ENCODE measurements at regions not wholly inside any gene's neighbourhood (a gene's known extent, or its start where the extent isn't known, plus 50 kb on each side); places are given as distances from the start of the nearest gene placed in this dataset.
"Not testable (repeated sequence)": the region's sequence is repeated elsewhere in the genome, so short reads cannot be mapped to it uniquely, and the experiment has no call there.

DNA sequence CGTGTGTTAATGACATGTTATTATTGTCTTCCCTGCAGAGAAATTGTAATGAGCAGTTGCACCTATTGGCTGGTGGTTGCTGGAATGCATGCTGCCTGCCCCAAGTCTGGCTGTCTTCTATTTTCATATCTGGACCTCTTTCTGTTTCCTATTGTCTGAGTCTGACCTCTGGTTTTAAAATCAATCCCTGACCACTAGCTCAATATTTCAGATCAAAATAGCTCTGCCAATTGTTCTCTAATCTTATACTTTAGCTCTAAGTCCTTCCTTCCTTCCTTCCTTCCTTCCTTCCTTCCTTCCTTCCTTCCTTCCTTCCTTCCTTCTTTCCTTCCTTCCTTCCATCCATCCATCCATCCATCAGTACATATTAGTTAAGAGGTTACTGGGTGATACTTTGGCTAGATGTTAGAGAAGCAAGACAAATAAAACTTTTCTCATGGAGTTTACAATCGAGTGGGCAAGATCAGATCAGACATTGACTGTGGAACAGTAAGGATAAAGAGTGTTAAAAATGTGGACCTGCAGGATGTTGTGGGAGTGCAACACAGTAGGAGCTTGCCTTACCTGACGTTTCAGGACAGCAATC, 417.1 kb downstream of the SOCS6 start:
- Mint-ChIP-seq H3K4me3 (no peak overlapping the region), H3K36me3 (ENCODE audit: low read depth) (0 out of 2 replicates have a peak, but pooled peaks cover 4% of the 10 kb centered on the region), H3K4me1 (ENCODE audit: low read depth) (no peaks in the 10 kb centered on the region), H3K9me3 (peaks cover 54% of the 10 kb centered on the region), H3K27ac (no peak overlapping the region), H3K27me3 (ENCODE audit: insufficient read depth) (no peaks in the 10 kb centered on the region)
- TF ChIP-seq, protein P1, sequence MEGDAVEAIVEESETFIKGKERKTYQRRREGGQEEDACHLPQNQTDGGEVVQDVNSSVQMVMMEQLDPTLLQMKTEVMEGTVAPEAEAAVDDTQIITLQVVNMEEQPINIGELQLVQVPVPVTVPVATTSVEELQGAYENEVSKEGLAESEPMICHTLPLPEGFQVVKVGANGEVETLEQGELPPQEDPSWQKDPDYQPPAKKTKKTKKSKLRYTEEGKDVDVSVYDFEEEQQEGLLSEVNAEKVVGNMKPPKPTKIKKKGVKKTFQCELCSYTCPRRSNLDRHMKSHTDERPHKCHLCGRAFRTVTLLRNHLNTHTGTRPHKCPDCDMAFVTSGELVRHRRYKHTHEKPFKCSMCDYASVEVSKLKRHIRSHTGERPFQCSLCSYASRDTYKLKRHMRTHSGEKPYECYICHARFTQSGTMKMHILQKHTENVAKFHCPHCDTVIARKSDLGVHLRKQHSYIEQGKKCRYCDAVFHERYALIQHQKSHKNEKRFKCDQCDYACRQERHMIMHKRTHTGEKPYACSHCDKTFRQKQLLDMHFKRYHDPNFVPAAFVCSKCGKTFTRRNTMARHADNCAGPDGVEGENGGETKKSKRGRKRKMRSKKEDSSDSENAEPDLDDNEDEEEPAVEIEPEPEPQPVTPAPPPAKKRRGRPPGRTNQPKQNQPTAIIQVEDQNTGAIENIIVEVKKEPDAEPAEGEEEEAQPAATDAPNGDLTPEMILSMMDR (IDR thresholded peaks at IDR 0.05): no peak
- no peak for DNase-seq

DNA sequence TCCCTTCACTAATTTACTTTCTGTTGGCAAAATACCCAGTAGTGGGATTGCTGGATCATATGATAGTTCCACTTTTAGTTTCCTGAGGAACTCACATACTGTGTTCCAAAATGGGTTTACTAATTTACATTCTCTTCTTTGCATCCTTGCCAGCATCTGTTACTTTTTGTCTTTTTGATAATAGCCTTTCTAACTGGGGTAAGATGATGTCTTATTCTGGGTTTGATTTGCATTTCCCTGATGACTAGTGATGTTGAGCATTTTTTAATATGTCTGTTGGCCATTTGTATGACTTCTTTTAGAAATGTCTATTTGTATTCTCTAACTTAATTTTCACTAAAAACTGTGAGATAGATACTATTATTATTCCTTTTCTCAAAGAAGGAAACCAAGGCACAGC, 411.7 kb downstream of the SOCS6 start:
- no peak overlapping the region for H3K27ac Mint-ChIP-seq
- no peak overlapping the region for H3K4me3 Mint-ChIP-seq
- no peaks in the 10 kb centered on the region for H3K27me3 Mint-ChIP-seq (ENCODE audit: insufficient read depth)
- H3K4me1 Mint-ChIP-seq (ENCODE audit: low read depth): no peaks in the 10 kb centered on the region
- peaks cover 57% of the 10 kb centered on the region for H3K9me3 Mint-ChIP-seq
- TF ChIP-seq, protein P1 (IDR thresholded peaks at IDR 0.05): no peak
- DNase-seq: no peak
- 0 out of 2 replicates have a peak, but pooled peaks cover 4% of the 10 kb centered on the region for H3K36me3 Mint-ChIP-seq (ENCODE audit: low read depth)

DNA sequence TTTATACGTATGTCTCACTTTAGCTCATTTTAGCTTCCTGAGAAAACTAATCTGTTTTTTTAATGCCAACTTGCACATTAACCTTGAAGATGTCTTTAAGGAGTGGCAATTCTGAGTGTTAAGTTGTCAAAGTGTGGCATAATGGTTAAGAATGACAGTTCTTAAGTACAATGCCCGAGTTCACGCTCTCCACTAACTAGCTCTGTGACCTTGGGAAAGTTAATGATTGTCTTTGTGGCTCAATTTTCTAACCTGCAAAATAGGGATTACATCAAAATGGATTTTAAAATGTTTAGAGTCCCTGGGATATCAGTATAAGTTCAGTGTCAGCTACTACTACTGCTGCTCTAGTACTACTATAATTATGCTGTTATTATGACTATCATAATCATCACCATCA, 409.7 kb downstream of the SOCS6 start:
- TF ChIP-seq, protein P1 (IDR thresholded peaks at IDR 0.05): no peak

DNA sequence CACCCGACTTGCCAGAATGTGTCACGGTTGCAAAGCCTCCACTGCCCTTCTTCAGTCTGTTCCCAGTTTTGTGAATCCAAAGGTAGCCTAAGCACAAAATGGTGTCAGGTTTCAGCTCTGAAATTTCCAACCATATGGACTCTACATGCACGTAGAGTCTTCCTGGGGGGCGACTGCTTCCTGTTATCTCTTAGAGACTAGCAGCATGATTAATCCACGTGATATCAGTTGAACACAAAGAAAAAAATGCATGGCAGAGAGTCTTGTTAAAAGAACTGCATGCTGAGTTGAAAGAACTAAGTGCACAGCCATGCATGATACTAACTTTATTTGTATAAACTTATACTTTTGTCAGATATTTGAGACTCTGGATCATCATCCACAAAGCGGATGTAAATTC, 404.4 kb downstream of the SOCS6 start:
- Mint-ChIP-seq H3K36me3 (ENCODE audit: low read depth) (no peaks in the 10 kb centered on the region), H3K4me3 (no peak overlapping the region), H3K9me3 (peaks cover 36% of the 10 kb centered on the region), H3K4me1 (ENCODE audit: low read depth) (no peaks in the 10 kb centered on the region), H3K27me3 (ENCODE audit: insufficient read depth) (no peaks in the 10 kb centered on the region), H3K27ac (no peak overlapping the region)
- TF ChIP-seq, protein P1 (IDR thresholded peaks at IDR 0.05): no peak
- no peak for DNase-seq

More for the DNA sequence above, 409.7 kb downstream of the SOCS6 start:
- Mint-ChIP-seq H3K4me1 (ENCODE audit: low read depth) (no peaks in the 10 kb centered on the region), H3K36me3 (ENCODE audit: low read depth) (0 out of 2 replicates have a peak, but pooled peaks cover 4% of the 10 kb centered on the region), H3K9me3 (peaks cover 57% of the 10 kb centered on the region), H3K4me3 (no peak overlapping the region), H3K27me3 (ENCODE audit: insufficient read depth) (no peaks in the 10 kb centered on the region), H3K27ac (no peak overlapping the region)
- DNase-seq: no peak

DNA sequence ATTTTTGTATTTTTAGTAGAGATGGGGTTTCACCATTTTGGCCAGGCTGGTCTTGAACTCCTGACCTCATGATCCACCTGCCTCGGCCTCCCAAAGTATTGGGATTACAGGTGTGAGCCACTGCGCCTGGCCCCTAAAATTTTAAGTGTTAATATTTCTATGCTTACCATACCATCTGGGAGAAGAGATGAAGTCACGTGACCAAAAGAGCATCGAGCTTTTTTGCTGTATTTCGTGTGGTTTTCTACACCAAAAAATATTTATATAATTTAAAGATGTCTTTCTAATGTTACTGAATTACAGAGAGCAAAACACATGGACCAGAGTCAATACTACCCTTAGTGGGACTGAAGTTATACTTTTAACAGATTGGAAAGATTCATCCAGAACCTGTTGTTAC, 400.9 kb downstream of the SOCS6 start:
- not testable (repeated sequence) for H3K27ac Mint-ChIP-seq; H3K4me3 Mint-ChIP-seq; H3K27me3 Mint-ChIP-seq (ENCODE audit: insufficient read depth); H3K4me1 Mint-ChIP-seq (ENCODE audit: low read depth); DNase-seq; H3K36me3 Mint-ChIP-seq (ENCODE audit: low read depth)
- H3K9me3 Mint-ChIP-seq: peaks cover 17% of the 10 kb centered on the region

DNA sequence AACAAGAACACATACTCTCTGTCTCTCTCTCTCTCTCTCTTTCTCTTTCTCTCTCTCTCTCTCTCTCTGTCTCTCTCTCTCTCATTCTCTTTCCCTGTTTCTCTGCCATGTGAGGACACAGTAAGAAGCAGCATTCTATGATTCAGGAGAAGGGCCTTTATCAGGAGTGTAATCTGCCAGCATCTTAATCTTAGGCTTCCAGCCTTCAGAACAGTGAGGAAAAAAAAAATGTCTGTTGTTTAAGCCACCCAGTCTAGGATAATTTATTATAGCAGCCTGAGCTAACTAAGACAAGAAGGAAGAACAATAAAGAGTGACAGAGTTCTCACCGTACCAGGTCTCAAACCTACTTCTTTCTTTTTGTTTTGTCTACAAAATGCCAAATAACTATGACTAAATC, 399.4 kb downstream of the SOCS6 start:
- H3K27me3 Mint-ChIP-seq (ENCODE audit: insufficient read depth): no peaks in the 10 kb centered on the region
- DNase-seq: no peak
- H3K36me3 Mint-ChIP-seq (ENCODE audit: low read depth): no peaks in the 10 kb centered on the region
- H3K9me3 Mint-ChIP-seq: peaks cover 17% of the 10 kb centered on the region
- no peaks in the 10 kb centered on the region for H3K4me1 Mint-ChIP-seq (ENCODE audit: low read depth)
- no peak overlapping the region for H3K27ac Mint-ChIP-seq
- TF ChIP-seq, protein P1 (IDR thresholded peaks at IDR 0.05): no peak
- H3K4me3 Mint-ChIP-seq: no peak overlapping the region
